ENCODE measurements at regions not wholly inside any gene's neighbourhood (a gene's known extent, or its start where the extent isn't known, plus 50 kb on each side); places are given as distances from the start of the nearest gene placed in this dataset.

GRCh38 chr9:78858266-78858665 lies 561.3 kb downstream of the PSAT1 start:
- in situ Hi-C loops (cut with MboI; ENCODE audit: low sequenced_read_pairs, unreplicated experiment): no loop called here
- no peak for TF ChIP-seq CTCF (IDR thresholded peaks at IDR 0.05; ENCODE audit: borderline replicate concordance, control extremely low read depth, extremely low read depth, insufficient read depth, missing control alignments)
- no peak for DNase-seq (ENCODE audit: low spot score)

- in situ Hi-C loops (cut with MboI; ENCODE audit: low sequenced_read_pairs, unreplicated experiment): no loop called here
- no peak for TF ChIP-seq CTCF (IDR thresholded peaks at IDR 0.05; ENCODE audit: borderline replicate concordance, control extremely low read depth, extremely low read depth, insufficient read depth, missing control alignments)
- DNase-seq (ENCODE audit: low spot score): no peak
Measured at GRCh38 chr9:78860801-78861475, 564.0 kb downstream of the PSAT1 start.

GRCh38 chr9:78863531-78863930 lies 566.6 kb downstream of the PSAT1 start:
- in situ Hi-C loops (cut with MboI; ENCODE audit: low sequenced_read_pairs, unreplicated experiment): no loop called here
- no peak for DNase-seq (ENCODE audit: low spot score)
- no peak for TF ChIP-seq CTCF (IDR thresholded peaks at IDR 0.05; ENCODE audit: borderline replicate concordance, control extremely low read depth, extremely low read depth, insufficient read depth, missing control alignments)

- in situ Hi-C loops (cut with MboI; ENCODE audit: low sequenced_read_pairs, unreplicated experiment): no loop called here
- DNase-seq (ENCODE audit: low spot score): no peak
- no peak for TF ChIP-seq CTCF (IDR thresholded peaks at IDR 0.05; ENCODE audit: borderline replicate concordance, control extremely low read depth, extremely low read depth, insufficient read depth, missing control alignments)
Measured at GRCh38 chr9:78865737-78866136, 568.8 kb downstream of the PSAT1 start.

- TF ChIP-seq CTCF (IDR thresholded peaks at IDR 0.05; ENCODE audit: borderline replicate concordance, control extremely low read depth, extremely low read depth, insufficient read depth, missing control alignments): no peak
- in situ Hi-C loops (cut with MboI; ENCODE audit: low sequenced_read_pairs, unreplicated experiment): no loop called here
- no peak for DNase-seq (ENCODE audit: low spot score)
Measured at GRCh38 chr9:78866207-78867132, 569.5 kb downstream of the PSAT1 start.

- in situ Hi-C loops (cut with MboI; ENCODE audit: low sequenced_read_pairs, unreplicated experiment): no loop called here
- DNase-seq (ENCODE audit: low spot score): no peak
- TF ChIP-seq CTCF (IDR thresholded peaks at IDR 0.05; ENCODE audit: borderline replicate concordance, control extremely low read depth, extremely low read depth, insufficient read depth, missing control alignments): no peak
Measured at GRCh38 chr9:78871086-78871451, 574.1 kb downstream of the PSAT1 start.
